Left renal cortex interstitium (tissue), 4 donors: ENCODE measurements at regions not wholly inside any gene's neighbourhood (a gene's known extent, or its start where the extent isn't known, plus 50 kb on each side); places are given as distances from the start of the nearest gene placed in this dataset.

Source experiments
- DNase-seq, 4 donors: peaks; one replicate each; pipeline ENCODE4 v3.0.0-alpha.2; 2013; ENCODE audit warnings: low read depth in 4 of 4, low spot score in 2 of 4, missing footprints in 1 of 4

DNA sequence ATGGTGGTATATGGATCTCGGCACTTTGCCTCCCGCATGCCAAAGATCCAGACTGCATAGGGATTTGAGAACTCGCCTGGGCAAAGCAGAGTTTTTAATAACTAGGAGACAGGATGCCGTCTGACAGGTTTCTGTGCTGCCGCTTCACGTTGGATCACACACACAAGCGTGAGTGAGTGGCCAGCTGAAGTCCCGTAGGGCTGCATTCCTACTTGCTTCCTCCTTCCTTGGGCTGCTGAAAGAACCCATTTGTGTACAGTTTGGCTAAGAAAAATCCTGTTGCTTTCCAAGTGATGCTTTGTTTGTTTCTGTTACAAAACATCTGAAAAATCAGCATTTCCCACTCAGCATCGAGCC lies 604.3 kb upstream of the CFAP20DC start:
- no peak for DNase-seq

DNA sequence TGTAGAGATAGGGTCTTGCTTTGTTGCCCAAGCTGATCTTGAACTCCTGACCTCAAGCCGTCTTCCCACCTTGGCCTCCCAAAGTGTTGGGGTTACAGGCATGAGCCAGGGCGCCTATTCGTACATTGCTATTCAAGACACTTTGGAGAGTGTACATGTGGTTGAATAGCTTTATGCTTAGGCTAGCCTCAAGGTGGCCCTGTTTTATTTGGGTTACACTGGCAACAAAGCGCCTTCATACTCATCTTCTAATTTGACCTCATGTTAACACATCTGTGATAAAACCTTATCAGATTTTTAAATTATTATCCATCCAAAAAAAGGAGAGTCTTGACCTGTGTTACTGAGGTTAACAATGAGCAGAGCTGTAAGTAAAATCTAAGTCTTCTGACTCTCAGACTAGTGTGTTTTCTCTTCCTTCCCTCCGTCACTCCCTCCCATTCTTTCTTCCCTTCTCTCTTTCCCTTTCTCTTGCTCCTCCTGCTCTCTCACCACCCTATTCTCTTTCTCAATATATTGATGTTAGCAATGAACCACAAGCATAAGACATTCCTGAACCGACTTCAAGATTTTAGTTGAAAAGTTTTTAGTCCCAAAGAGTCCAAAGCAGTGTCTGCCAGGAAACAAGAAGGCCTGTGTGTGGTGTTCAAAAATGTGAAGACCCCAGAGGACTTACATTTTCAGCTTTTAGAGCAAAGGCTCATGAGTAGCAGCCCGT lies 603.7 kb upstream of the CFAP20DC start:
- no peak for DNase-seq

DNA sequence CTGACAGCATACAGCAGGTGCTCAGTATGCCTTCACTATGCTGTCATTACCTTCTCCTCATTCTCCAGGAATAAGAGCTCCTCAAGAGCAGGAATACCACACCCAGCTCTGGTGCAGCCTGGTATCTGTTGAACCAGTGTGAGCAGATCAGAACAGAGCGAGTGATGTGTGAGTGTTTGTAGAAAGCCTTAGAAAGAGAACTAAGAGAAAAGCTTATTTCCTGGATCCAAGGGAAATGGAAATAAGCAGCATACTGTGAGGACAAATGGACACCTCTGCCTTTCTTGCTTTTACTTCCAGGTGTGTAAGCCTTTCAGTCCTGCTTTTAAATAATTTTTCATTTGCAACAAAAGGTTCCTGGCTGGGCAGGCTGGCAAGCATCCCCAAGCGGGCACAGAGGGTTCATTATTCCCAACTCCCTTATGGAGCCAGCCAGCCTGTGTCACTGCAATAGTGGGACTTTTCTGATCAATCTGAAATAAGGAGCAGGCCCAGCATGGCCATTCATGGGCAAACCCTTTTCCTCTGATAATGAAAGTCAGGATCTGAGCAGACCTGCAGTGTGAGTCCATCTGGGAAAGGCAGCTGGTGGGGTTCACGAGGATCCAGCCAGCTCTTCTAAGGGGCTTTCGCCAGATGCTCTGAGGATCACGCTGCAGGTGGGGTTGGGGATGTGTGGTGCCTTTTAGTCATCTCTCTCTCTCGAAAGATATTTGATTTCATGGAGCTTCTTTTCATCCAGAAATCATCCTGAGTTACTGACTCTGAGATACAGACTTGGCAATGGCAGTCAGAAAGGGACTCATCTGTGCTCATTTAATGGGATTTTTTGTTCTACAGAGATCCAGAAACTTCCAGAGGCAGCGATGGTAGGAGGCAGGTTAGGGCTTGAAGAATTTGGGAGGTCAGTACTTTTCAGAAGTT lies 594.9 kb upstream of the CFAP20DC start:
- no peak for DNase-seq

DNA sequence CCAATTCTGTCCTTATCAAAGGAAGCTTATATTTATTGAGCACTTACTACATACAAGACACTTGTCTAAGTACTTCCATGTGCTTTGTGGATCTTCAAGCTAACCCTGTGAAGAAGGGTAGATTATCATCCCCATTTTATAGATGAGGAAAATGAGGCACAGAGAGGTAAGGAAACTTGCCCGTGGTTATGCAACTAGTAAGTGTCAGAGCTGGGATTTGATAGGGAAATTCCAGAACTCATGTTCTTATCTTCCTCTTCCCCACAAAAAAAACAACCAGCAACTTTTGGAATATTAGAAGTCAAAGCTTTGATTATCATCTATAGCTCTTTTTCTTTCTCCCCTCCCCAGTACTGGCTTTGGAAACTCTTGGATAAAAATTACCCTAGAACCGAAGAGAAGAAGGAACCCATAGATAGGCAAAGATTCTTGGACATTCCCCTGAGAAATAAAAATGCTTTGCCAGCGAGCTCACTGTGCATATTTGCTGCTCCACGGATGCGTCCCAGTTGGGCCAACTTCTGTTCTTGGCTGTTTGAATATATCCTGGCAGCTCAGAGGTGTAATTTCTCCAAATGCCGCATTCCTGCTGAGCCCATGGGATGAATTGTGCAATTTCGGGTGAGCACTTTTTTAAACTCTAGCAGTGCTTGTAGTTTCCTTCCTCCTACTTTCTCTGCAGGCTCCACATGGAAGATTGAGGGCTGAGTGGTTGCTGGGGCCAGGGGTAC lies 591.5 kb upstream of the CFAP20DC start:
- no peak for DNase-seq

DNA sequence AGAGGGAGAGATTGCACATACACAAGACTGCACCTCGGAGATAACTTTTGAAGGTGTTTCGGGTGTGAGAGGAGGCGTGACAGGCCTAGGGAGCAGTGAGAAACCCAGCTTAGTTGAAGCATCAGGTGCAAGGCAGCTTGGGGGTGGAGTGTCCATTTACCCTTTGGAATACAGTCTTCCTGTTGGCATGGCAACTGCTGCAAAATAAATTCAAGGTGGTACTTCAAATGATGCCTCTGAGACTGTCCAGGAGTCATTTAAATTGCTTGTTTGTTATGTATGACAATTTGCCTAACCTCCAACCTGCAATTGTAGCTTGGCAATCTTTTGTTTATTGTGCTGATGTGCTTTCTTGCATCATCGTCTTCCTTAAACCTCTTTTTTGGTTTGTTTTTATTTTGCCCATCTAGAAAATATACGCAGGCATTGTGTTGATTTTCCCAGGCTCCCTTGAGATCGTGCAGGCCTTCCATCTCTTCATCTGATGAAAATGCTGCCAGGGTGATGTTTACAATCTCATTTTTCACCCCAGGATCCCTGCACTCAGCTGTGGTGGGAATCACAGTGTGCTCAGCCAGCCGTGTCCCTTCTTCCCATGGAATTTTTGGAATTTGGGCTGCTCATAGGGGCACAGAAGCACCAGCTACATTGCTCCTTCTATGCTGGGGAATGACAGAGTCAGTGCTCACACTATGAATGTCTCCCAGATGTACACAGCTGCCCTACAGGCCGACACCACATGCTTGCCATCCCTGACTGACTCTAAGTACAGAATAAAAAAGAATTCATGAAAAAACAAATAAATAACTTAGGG lies 583.1 kb upstream of the CFAP20DC start:
- peak in 2 of 4 donors; percentile 21 to 34 for DNase-seq

DNA sequence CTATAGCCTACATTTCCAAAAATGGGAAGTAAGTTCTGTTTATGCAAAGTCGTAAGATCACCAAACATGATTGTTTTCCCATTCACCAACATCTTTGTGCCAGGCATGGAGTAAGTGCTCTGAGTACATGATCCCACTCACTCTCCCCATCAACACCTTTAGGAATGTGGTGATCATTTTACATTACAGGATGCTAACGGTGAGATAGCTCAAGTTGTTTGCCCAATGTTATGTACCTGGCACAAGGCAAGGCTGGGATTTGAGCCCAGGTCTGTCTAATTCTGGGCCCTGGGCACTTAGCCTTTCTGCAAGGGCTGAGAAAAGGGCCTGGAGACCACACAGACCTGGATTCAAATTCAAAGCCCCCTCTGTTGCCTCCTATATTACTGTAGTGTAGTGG lies 581.7 kb upstream of the CFAP20DC start:
- DNase-seq, result no peak

DNA sequence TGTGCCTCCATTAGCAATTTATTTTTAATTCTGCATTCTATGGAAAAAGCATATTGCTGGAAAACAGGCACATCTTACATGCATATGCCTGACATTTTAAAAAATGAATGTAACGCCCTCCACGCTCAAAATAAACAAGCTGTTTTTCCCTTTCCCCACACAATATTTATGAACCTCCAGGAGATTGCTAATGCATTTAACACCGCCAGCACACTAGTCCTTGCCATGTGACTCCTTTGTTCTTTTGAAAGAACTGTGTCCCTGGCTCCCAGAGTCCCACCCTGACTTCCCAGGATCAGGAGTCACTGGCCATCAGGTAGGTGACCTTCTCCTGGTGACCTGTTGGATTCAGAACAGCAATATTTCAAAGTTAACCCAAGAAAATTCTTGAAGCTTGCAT lies 571.2 kb upstream of the CFAP20DC start:
- DNase-seq, result no peak

DNA sequence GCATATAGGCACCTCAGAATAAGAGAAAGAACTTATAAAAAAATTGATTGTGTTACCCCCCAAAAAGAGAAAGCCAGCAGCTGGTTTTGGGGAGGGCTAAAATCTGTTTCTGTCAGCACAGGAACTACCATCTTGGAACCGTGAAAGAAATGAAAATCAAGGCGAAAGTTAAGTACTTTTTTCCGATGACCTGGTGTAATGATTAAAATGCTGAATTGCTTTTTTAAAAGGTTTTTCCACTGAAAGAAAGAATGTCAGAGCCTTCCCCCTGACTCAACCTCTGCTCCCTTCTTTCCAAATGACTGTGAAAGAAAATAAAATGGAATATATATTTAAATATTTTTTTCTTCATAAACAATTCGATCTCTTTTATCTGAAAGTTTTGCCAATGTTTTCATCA lies 570.5 kb upstream of the CFAP20DC start:
- DNase-seq, result no peak

DNA sequence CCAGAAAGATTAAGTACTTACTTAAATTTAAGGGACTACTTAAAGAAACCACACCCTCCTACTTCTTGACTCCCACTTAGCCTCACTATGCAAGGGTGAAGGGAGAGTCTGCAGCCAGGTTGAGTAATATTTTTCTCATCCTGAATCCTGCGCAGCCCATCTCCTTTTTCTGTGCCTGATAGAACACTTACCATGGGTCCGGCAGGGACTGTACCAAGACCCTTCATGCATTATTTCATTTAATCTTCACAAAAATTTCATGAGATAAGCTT lies 562.6 kb upstream of the CFAP20DC start:
- no peak for DNase-seq

DNA sequence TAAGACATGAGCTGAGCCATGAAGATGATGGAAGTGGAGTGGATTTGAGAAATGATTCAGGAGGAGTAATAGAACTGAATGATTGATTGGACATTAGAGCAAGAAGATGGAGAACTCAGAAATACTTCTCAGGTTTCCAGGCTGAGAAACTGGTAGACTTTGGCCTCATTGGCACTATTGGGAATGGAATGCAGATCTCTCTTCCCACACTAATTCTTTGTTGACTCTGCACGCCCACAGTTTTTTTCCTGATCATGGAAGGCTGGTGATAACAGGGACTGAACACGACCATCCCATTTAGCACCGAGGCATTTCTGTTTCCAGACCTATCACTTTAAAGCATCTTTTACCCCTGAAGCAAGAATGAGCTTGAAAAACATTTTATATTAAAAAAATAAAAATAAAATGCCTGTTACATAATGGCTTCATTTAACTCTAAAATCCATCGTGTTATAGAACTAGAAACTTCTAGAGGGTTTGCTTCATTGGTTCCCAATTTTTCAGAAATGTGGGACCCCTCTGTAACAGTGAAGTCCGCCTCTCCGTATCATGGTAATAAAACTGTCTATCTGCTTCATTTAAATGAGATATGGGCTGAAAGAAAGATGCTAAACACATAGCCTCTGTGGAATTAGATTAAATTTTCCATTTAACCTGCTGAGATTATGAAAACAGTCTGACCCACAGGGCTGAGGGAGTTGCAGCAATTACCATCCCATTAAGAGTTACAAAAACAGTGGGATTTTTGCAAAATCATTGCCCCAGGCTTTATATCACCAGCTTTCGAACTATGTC lies 562.0 kb upstream of the CFAP20DC start:
- no peak for DNase-seq

DNA sequence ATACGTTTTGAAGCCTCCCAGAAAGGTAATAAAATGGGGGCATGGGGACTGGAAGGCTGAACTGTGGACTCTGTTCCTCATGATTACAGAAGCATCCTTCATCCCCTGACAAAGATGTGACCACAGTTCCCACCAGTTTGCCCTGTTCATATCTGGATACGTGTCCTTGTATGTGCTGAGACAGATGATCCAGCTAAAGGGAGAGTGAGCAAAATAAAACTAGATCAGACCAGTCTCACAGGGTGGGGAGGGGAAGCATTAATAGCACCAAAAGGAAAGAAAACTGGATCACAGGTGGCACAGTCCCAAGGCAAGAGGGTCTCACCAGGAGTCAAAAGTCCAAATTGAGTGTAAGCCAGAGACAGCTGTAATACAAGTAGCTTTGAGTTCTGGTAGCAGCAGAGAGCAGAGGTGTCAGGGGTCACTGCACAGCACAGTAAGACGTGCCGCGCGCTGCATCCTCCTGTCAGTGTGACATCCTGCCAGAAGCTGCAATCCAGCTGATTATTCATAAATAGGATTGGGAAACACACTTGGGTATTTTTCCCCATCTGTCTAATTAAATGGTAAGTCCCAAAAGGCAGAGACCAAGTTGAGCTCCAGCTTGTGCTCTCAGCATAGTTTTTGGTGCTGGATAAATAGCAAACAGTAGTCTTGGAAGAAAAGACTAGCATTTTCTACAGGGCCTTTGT lies 560.0 kb upstream of the CFAP20DC start:
- peak in 3 of 4 donors; percentile 27 to 44 (median 43) for DNase-seq

DNA sequence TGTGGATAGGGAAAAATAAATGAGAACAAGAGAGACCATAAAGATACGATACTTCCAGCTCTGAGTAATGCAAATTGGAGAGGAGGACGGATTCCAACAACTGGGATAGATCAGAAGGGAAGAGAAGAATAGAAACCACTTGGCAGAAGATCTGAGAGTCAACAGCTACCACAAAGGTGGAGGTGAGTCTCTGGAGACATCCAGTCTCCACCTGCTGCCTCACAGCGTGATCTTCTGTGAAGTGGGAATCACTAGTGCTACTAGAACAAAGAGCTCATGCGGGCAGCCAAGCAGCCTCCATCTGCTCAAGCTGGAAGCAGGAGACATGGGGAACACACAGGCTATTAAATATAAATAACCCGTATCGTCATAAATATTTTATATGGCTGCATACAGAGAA lies 558.5 kb upstream of the CFAP20DC start:
- no peak for DNase-seq

DNA sequence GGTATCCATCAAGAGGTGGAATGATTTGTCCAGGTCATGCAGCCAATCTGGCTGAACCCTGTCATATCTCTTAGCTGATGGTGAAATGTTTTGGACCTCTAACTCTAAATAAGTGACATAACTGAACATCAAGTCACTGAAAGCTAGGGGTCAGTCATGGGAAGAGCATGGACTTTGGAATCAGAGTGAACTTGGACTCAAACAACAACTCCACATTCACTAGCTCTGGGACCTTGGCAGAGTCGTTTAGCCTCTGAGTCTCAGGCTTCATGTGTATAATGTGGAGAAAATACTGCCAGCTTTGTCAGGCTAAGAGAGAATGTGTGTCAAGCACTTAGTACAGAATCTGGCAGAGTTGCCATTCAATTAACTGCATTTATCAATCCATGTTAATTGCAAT lies 557.8 kb upstream of the CFAP20DC start:
- DNase-seq, result no peak

DNA sequence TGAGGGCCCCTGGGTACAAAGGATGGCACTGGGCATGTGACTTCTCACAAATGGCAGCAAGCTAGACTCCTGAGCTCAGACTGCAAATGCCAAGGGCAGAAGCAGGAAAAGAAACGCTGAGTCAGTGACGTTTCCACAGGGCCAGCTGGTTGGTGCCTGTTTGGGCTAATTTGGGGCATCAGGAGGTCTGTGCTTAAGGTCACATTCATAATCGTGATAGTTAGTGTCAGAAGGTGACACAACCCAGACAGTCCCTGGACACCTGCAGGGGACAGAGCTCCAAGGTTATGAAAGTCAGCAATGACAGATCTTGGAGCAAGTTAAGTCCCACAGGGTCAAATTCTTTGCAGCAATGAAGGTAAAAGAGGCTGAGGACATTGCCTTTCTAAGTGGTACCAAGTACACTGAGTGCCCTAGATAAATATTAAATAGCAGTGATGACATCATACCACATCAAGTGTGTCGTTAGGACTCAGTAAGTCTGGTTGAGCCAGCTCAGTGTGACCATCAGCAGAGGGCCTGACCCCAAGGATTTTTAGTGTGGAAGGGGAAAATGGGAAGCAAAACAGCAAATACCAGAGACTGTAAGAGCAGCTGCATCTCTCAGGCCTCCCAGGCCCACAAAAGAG lies 556.9 kb upstream of the CFAP20DC start:
- no peak for DNase-seq

DNA sequence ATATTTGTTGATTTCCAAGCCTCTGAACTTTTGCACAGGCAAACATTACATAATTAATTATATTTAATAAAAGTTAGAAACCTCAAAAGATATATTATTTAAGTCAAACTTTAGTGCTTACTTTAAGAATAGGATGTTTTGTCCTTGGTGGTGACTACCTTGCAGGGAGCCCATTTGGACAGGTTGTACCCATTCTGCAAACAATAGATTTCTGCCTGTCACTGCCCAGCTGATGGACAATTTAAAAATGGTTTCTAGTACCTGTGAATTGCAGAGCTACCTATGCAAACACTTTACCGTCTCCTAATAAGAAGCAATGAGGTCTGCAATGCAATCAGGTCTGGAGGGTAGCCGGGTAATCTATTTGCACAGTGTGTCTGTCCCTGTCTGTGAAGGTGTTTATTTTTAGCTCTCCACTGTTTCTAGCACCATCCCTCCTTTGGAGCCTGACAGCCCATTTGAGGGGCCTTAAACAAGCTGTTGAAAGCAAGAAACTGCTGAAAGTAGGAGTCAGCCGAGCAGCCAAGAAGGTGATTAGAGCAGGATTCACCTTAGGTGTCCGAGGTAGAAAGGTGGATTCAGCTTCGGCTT lies 556.2 kb upstream of the CFAP20DC start:
- DNase-seq, result no peak

DNA sequence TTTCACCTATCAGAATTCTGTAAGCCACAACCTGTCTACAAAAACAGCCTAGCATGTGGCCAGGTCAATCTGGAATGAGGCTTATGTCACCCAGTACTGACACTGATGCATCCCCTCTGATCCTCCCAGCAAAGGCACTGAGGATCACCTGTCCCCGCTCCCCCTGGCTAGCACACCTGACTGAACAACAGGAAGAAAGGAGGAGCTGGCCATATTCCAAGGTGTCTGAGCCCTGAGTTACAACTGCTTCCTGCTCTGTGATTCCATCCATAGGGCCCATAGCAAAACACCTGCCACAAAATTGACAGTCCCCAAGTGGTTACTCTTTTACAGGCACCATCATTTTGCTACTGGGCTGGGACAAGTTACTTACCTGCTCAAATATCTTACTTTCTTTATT lies 555.5 kb upstream of the CFAP20DC start:
- no peak for DNase-seq

DNA sequence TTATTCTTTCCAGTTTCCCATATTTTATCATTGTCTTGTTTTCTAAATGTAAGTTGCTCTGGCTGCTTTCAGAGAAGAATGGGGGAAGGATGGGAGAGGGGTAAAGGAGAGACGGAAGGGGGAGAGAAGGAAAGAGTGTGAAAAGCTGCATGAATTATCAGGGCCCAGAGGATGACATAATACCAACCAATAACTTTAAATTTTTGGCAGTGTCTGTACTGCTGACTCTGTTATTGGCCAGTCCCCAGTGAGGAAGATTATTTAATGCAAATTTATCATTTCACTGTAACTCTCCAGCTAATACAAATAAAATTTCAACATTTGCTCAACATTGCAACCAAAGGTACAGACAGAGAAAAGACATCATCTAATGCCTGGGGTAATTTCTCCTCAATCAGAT lies 551.7 kb upstream of the CFAP20DC start:
- no peak for DNase-seq

DNA sequence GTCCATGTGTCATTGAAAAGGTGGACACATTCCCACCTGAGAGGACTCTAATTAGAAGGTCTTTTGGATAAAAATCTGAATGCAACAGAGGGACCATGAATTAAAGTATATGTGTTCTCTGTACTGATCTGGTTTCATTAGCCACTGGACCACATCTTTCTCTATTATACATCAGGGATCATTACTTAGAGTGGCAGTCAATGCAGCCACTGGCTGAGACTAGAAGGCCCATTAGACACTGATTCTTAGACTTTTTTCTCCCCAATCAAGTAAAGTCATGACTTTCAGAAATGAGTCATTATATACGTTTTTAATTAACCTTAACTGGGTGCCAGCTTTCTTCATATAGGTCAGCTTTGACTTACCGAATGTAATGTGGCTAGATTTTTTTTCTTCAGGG lies 550.8 kb upstream of the CFAP20DC start:
- no peak for DNase-seq

DNA sequence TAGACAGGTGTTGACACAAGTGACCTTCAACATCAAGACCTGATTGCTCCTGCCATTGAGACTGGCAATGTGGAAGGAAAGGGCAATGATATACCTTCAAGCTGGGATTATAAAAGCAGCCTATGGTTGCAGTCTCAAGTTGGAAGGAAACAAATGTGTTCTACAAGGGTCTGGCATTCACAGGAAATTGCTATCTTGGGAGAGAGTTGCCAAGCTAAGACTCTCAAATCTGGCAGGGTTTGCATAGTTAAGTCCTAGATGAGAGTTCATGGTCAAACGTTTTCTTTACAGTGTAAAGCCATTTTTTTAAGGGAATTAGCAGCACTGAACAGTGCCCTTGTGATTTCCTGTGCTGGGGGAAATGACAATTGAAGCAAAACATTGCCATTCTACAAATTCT lies 546.9 kb upstream of the CFAP20DC start:
- no peak for DNase-seq
